ENCODE measurements at regions not wholly inside any gene's neighbourhood (a gene's known extent, or its start where the extent isn't known, plus 50 kb on each side); places are given as distances from the start of the nearest gene placed in this dataset.

DNA sequence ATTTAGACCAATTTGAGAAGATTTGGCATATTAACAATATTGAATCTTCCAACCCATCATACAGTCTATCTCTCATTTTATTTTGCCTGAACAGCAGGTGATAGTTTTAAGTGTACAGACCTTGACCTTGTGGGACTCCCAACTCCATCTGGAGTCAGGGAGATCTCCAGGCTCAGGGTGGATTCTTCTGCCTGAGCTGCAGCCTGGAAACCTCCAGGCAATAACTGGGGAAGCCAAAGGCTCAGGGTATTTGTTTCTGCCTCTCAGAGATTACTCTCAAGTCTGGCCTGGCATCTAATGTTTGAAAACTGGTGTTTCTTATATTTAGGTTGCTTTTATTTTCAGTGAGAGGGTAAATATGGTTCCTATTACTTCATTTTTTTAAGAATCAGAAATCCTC lies 102.1 kb upstream of the C1QTNF9B start:
- TF ChIP-seq, protein P1, sequence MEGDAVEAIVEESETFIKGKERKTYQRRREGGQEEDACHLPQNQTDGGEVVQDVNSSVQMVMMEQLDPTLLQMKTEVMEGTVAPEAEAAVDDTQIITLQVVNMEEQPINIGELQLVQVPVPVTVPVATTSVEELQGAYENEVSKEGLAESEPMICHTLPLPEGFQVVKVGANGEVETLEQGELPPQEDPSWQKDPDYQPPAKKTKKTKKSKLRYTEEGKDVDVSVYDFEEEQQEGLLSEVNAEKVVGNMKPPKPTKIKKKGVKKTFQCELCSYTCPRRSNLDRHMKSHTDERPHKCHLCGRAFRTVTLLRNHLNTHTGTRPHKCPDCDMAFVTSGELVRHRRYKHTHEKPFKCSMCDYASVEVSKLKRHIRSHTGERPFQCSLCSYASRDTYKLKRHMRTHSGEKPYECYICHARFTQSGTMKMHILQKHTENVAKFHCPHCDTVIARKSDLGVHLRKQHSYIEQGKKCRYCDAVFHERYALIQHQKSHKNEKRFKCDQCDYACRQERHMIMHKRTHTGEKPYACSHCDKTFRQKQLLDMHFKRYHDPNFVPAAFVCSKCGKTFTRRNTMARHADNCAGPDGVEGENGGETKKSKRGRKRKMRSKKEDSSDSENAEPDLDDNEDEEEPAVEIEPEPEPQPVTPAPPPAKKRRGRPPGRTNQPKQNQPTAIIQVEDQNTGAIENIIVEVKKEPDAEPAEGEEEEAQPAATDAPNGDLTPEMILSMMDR (IDR thresholded peaks at IDR 0.05; ENCODE audit: poor library complexity), result no peak
- TF ChIP-seq EZH2 (IDR thresholded peaks at IDR 0.05; ENCODE audit: borderline replicate concordance), result no peak

All from hepatocyte (in vitro differentiated cells).